ENCODE measurements at regions not wholly inside any gene's neighbourhood (a gene's known extent, or its start where the extent isn't known, plus 50 kb on each side); places are given as distances from the start of the nearest gene placed in this dataset.

GRCh38 chr12:4157122-4157521, 116.4 kb upstream of the CCND2 start:
- TF ChIP-seq ZNF558 (tag by site-specific recombination; IDR thresholded peaks at IDR 0.05) (no peak), ELK4 (IDR thresholded peaks at IDR 0.05; ENCODE audit: borderline replicate concordance, low read depth, low read length) (no peak), KLF16 (tag by site-specific recombination; IDR thresholded peaks at IDR 0.05) (no peak), ZNF623 (tag by site-specific recombination; IDR thresholded peaks at IDR 0.05) (no peak), CTCF (tag by site-specific recombination; IDR thresholded peaks at IDR 0.05) (no peak), ZNF394 (tag by site-specific recombination; IDR thresholded peaks at IDR 0.05; ENCODE audit: borderline replicate concordance) (no peak), ZNF169 (tag by site-specific recombination; IDR thresholded peaks at IDR 0.05) (no peak), ZNF549 (tag by site-specific recombination; IDR thresholded peaks at IDR 0.05) (no peak)
